ENCODE measurements at regions not wholly inside any gene's neighbourhood (a gene's known extent, or its start where the extent isn't known, plus 50 kb on each side); places are given as distances from the start of the nearest gene placed in this dataset.
A peak's percentile ranks its signal among the peaks of the same experiment; 100 is the strongest.
"Not testable (repeated sequence)": the region's sequence is repeated elsewhere in the genome, so short reads cannot be mapped to it uniquely, and the experiment has no call there.

DNA sequence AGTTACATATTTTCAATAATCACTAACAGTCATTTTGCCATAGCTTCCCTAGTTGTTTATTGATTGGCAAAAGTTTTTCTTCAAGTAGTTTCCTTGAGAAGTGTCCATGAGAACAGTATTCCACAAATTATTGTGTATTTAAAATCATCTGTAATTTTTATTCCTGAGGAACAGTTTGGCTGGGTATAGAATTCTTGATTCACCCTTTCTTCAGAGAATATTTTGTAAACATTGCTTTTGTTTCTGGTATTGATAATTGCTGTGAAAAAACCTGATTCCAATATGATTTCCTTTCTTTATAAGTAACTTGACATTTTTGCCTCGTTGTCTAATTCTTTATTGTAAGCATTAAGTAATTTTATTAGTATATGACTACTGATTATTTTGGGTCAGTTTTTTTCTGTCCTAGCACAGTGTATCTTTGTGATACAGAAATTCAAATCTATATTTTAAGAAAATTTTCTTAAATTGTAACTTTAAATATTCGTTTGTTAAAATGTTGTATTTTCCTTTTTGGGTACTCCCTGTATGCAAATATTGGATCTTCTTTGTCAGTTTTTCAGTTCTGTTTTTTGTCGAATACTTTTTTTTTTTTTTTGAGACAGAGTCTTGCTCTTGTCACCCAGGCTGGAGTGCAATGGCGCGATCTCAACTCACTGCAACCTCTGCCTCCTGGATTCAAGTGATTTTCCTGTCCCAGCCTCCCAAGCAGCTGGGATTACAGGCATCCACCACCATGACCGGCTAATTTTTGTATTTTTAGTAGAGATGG lies 162.0 kb upstream of the ATP2B1 start:
- DNase-seq = no peak

DNA sequence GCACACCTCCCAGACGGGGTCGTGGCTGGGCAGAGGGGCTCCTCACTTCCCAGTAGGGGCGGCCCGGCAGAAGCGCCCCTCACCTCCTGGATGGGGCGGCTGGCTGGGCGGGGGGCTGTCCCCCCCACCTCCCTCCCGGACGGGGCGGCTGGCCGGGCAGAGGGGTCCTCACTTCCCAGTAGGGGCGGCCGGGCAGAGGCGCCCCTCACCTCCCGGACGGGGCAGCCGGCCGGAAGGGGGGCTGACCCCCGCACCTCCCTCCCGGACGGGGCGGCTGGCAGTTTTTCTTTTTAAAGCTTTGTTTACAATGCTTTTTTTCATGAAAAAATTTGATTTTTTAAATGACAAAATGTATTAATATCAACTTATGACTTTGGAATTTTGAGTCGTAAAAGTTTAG lies 159.0 kb upstream of the ATP2B1 start:
- DNase-seq = not testable (repeated sequence)

DNA sequence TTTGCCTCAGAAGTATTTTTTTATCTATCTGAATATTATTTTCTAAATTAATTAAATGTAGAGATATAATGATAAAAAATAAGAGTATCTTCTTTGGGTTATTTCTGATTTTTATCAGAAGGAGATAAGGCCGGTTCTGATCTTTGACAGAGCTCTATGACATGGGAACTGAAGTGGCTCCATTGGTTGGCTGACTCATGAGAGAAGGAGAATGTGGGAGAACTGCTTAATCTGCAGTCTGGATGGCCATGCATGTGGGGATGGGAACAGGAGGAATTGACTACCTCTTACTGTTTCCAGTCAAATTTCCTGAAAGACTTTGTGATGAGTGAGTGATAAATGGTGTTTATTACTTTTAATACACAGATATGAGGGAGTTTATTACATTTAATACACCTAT lies 155.8 kb upstream of the ATP2B1 start:
- DNase-seq = no peak

DNA sequence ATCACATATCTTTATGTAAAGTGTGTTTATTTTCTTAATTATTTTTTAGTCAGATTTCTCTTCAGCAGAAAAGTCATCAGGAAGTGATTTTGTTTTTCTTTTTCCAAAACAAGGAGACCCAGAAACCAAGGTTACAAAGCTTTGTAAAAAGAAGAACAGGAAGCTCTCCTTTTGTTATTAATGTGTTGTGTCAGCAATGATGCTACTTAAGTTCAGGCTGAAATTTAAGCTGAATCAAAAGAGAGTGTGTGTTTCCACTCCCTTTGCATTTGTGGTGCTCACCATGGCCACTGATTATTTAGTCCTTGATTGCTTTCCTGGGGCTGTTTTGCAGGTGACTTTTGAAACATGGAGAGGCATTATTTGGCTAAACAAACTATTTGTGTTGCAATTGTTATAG lies 155.3 kb upstream of the ATP2B1 start:
- peak; percentile 60 for DNase-seq

DNA sequence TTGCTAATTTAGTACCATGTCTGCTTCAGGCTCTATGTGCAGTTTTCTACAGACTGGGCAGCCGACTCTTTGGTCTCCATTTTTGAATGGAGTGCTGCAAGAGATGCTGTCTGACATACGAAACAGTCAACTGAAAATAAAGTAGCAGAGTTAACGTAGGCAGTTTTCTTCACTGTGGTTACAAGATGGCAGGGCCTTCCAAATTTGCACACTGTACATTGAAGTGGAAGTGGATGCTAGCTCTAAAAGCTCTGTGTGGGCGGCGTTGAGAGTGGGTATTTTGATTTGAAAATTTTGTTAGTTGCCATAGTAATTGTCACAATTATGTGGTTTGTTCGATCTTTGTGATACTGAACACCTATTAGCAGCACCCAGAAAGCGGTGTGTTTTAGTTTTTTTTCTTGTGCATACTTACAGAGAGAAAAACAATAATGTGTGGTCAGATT lies 154.9 kb upstream of the ATP2B1 start:
- no peak for DNase-seq

DNA sequence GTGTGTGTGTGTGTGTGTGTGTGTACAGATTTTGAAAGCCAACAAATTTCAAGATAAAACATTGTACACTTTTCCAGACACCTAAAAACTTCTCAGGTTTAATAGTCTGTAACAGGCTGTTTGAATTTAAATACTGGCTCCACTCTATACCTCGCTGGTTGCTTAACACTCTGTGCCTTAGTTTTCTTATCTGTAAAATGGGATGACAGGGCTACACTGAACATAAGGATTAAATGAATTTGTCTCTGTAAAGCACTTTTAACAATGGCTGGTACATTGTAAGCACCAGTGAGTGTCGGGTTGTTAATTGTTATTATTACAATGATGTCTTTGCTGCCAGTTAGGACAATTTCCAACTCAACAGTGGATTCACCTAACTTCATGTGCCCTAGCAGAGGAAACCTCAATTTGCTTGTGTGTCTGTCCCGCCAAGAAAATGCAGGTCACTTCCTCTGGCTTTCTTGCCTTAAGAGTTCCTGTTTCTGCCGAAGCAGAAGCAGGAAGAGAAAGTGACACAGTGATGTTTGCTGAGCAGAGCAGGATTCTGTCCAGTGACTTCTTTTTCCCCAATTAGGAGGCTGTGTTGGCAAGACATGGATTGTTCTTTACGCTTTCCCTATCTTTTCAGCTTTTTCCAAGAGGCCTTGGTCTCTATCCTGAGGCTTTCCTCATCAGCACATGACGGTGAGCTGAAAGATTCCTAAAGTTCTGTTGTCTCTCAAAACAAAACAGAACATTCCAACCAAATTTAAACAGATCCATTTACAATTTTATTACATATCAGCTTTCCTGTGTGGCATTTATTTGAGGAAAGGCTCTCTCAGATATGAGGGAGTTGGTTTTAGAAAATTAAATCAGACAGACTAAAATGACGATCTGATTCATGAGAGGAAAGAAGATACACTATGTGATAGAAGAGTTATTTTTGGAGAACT lies 154.1 kb upstream of the ATP2B1 start:
- DNase-seq = no peak

DNA sequence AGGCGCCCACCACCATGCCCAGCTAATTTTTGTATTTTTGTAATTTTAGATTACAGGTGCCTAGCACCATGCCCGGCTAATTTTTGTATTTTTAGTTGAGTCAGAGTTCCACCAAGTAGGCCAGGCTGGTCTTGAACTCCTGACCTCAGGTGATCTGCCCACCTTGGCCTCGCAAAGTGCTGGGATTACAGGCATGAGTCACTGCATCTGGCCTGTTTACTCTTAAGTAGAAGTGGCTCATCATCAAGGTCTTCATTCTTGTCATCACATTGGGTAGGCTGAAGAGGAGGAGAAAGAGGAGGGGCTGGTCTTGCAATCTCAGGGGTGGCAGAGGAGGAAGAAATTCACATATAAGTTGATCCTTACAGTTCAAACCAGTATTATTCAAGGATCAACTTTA lies 152.4 kb upstream of the ATP2B1 start:
- no peak for DNase-seq

DNA sequence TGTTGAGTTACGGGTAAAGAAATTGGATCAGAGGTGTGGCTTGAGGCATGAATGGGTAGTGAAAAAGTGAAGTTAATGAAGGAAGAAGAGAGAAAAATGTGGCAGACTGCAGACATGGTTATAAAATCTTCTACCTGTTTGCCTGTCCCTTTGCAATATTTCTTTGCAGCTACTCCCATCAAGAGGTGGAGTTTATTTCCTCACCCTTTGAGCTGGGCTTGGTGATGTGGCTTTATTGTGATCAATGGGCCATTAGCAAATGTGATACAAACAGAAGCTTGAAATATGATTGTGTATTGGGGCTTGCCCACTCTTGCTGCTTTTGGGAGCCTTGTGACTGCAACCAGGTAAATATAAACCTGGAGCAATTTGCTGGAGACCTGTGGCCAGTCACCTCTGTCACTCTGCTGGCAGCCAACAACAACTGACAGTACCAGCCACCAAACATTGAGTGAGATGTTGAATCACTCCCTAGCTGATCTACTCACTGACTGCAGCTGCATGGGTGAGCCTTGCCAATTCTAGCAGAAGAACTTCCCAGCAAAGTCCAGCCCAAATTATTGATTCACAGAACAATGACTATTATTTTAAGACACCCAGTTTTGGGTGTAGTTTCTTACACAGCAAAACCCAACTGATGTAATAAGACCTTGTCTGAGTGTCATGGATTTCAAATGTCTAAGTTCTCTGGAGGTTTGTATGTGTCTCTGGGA lies 151.0 kb upstream of the ATP2B1 start:
- no peak for DNase-seq

DNA sequence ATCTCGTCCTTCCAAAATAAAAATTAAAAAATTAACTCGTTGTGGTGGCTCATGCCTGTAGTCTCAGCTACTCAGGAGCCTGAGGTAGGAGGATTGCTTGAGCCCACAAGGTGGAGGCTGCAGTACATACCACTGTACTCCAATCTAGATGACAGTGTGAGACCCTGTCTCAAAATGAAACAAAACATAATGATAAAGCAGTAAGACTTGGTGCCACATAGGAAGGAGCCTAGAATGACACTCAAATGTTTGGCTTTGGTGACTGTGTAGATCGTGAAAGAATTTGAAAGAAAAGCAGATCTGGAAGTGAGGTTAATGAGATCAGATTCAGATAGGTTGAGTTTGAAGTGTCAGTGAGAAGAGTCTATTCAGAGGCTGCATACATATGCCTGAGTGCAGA lies 150.1 kb upstream of the ATP2B1 start:
- DNase-seq = no peak

DNA sequence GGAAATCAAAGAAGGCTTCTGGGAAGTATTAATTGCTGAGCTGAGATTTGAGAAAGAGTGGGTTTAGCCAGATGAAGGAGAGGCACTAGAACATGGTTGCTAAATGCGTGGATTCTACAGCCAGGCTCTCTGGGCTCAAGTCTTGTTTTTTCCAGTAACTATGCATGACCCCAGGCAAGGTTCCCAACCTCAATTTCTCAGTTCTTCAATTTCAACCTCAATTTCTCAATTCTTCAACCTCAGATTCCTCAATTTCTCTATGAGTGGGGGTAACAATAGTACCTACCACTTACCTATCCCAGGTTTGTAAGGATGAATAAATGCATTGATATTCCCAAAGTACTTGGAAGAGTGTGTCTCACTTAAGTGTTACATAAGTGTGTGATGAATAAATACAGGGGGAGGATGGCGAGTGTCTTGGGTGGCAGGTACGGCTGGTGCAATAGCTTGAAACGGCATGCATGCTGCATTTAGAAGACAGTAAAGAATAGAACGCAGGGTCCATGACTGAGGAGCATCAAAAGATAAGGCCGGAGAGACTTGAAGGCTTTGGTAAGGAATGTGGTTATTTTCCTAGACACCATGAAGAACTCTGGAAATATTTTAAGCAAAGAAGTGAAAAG lies 149.1 kb upstream of the ATP2B1 start:
- DNase-seq = no peak

DNA sequence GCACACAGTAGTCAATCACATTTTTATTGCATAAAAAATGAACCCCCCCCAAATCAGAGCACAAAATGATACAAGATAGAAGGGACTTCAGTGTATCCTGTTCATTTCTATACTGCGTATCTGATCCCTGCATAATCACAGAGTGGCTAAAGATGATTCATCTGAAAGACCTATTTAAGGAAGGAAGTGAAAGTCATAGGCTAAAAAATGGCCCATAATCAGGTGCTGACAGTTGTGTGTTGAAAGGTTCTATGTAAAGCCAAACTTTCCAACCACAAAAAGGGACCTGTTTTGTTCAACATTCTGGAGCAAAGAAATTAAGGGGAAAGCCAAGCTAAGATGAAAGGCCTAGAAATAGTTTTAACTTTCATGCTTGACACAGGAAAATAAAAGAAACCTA lies 147.8 kb upstream of the ATP2B1 start:
- DNase-seq = no peak

DNA sequence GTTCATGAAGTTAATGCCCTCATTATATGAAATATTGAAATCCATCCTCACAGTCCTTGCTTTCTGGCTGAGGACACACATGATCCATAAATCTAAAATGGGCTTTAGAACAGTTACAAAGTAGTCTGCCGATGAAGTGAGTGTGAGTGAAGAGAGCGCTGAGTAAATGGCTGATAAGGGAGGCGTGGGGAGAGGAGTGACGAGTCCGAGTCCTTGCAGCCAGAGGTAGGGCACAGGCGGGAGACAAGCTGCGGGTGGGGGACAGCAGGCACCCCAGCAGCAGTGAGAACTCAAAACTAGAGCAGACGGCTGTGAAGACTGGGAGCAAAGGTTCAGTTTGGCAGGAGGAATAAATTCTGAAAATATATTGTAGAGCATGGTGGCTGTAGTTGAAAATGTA lies 140.1 kb upstream of the ATP2B1 start:
- no peak for DNase-seq

DNA sequence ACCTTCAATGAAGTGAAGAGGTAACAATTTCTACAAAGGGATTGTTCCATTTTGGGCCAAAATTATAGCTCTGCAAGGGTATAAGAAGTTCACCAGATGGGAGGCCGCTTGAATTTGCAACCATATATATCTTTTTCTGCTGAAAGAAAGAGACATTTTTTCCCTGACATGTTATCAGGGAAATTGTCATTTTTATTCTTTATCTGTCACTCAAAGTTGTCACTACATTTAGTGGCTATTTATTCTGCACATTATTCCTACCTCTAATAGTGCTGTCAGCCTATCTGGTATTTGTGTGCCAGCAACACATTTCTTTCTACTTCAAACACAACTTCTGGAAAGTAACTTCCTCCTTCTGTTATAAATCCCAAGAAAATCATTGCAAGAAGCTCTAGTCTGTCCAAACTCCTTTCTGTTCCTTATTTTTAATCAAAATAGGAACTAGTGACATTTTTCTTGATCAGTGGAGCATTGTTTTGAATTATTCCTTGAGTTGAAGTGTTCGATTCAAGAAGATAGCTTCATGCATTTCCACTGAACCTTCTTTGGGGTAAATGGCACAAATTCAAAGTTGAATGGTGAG lies 137.9 kb upstream of the ATP2B1 start:
- DNase-seq = no peak

DNA sequence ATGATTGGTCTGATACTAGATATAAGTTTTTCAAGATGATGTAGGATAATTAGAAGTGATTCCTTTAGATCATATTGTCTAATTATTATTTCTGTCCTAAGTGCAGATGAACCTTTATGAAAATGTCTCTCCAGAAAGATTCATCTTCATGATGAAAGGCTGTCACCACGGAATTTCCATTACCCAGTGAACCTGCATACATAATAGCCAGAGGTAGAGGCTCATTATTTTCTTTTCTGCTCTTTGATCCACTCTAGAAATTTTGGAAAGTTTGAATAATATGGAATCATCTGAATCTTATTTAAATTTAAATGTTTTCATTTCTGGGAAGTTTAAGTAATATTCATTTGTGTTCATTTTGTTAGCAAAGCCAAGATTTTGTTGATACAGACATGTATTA lies 137.1 kb upstream of the ATP2B1 start:
- DNase-seq = no peak

DNA sequence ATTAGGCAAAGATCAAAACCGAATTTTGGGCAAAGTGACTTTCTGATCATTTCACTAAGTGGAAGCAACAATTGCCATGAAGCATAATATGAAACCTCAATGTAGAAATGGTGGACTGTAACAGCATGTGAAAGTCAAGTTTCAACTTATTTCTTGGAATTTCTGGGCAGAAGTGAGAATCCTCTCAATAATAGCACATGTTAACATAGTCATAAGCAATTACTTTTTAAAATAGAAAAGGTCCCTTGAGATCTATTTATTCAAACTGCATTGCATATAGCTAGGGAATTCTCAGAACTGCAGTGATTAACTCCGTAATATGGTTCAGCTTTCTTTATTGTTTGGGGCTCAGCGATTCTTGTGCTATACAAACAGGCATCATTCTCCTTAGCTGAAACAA lies 136.7 kb upstream of the ATP2B1 start:
- no peak for DNase-seq

DNA sequence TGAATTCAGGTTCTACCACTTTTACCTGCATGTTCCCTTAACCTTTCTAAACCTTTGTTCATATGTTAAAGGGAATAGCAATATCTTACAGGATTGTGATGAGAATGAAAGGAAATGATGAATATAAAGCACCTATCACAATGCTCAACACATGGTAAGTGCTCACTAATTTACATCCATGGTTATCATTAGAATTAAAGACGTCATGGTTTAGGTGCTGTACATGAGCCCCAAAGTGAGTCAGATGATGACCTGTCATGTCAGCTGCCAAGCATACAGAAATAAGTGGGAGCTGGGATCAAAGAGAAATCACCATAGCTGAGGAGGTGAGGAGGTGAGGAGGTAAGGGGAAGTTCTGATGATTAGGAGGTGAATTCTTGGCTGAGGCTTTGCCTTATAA lies 135.9 kb upstream of the ATP2B1 start:
- DNase-seq = no peak

DNA sequence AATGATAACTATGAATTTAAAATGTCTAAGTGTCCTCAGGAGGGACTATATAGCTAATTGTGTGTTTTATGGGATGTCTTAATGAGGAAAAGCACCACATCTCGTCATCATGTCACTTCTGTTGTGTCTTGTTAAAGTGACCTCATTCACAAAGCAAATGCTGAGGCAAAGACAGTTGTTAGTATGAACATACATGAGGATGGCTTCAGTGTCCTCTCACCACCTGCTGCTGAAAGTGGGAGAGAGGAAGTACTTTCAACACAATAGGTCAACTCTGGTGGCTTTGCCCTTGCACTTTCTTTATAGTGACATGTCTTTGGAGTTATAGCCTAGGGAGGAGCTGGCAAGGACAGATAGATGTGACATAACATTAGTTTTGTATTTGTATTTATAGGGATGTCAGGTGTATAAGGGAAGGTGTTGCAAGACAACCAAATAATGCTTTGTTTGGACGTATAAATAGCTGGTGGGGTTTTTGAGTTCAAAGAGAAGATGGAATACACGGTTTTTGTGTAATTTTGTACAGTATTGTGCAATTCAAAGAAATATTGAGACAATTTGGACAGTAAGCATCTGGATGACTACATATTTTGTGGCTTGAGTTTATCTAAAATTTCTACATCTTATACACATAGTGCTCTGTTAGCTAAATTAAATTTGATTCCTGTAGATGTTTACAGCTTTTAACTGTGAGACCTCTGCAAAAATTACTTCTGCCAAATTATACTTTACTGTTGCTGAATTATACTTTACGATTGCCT lies 131.7 kb upstream of the ATP2B1 start:
- no peak for DNase-seq

DNA sequence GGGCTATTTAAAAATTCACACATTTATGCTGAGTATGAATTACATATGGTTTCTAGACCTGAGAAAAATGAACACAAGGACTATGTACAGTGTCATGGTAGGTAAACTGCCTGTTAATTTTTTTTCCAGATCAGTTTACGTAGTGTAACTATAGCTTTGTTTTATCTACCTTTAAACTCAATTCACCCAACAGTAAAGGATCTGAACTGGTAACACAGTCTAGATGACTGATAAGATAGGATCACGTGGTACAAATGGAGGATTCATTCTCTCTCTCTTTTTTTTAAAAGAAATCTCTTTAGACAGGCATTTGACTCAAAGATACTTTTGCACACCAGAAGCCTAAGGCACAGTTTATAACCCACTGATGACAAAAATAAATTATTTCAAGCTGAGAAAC lies 130.8 kb upstream of the ATP2B1 start:
- DNase-seq = no peak

DNA sequence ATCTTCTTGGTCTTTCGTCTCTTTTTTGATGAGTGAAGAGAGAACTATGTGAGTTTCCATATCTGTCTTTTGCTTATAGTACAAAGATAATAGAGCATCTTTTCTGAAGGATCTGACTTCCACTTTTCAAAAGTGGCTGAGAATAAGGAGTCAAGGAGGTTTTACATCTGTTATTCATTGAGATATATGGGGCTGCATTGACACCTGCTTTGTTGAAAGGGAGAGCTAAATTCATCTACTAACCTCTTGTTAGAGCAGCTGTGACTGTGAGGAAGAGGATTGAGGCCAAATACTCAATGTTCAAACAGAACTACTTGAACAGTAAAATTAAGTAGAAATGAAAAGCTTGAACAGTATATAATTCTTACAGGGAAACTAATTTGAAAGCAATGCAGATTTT lies 130.2 kb upstream of the ATP2B1 start:
- DNase-seq = no peak

DNA sequence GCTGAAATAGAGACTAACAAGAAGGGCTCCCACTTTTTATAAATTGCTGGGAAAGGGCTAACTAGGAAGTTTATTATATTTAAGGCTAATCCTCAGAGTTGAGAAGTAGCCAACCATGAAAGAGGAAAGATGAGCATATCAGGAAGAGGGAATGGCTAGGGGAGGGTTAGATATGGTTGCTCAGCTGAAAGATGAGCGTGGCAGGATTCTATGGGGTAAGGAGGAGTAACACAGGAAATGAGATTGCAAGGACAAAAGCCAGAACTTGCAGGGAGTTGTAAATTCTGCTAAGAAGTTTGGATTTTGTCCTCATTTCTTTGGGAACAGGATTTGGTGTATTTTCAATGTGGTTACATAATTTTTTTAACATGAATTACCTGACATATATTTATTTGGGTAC lies 127.4 kb upstream of the ATP2B1 start:
- no peak for DNase-seq

DNA sequence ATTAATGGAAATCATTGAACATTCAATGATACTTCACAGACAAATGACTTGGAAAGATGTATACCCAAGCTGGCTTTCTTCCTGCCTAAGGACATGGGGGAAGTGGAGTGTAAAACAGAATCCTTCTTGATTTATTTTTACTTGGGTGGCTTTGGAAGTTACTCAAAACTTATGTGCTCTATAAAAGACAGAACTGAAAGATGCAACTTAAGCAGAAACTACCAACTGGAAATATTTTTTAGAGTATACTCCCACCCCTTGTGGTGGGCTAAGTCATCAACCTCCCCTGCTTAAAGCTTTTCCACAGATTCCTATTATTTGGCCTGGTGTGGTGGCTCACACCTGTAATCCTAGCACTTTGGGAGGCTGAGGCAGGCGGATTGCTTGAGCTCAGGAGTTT lies 126.0 kb upstream of the ATP2B1 start:
- DNase-seq = no peak

All from NCI-H2029 (cell line).